IMR-90 (cell line): ENCODE measurements at regions not wholly inside any gene's neighbourhood (a gene's known extent, or its start where the extent isn't known, plus 50 kb on each side); places are given as distances from the start of the nearest gene placed in this dataset.

Source experiments
- ATAC-seq: fragments of 200-7000 bp; cut with Tn5 transposase; 2 replicates; pipeline ENCODE4 v1.9.1; 2020; ENCODE audit warnings: low read depth, mild to moderate bottlenecking, moderate library complexity
- BruUV-seq: library from RNA; stranded (reverse); fragments of 400-500 nt; replicated peaks from 2 replicates; lab custom pipeline; 2021; lab: Mats Ljungman, UMichigan
- CTCF ChIA-PET: fragments of 300-600 bp; formaldehyde crosslinking; extraction: SDS; loops from one replicate; lab custom pipeline; 2021; ENCODE audit warnings: antibody characterized with exemption; lab: Yijun Ruan, JAX
- POLR2A ChIA-PET: fragments of 300-600 bp; sonication (Branson Sonifier 250); formaldehyde crosslinking; loops from one replicate; lab custom pipeline; 2022; ENCODE audit warnings: antibody characterized with exemption; ENCODE audit not compliant: unreplicated experiment; lab: Charles Lee
- DNase-seq: peaks from one replicate; pipeline ENCODE4 v3.0.0; 2013
- H2AFZ ChIP-seq: replicated peaks from 2 replicates; pipeline ENCODE3; 2013; ENCODE audit warnings: low read length, mild to moderate bottlenecking; ENCODE audit not compliant: poor library complexity
- H2AK5ac ChIP-seq: 2 replicates; pipeline ENCODE4 v1.6.1; 2013; ENCODE audit warnings: low read depth, low read length, inconsistent platforms
- H2AK9ac ChIP-seq: replicated peaks from 2 replicates; pipeline ENCODE3; 2013; ENCODE audit warnings: mild to moderate bottlenecking, low read depth, low read length, moderate library complexity; ENCODE audit not compliant: poor library complexity
- H2BK120ac ChIP-seq: 2 replicates; pipeline ENCODE4 v1.6.1; 2013; ENCODE audit warnings: low read depth, low read length, inconsistent platforms
- H2BK15ac ChIP-seq: 3 replicates; pipeline ENCODE4 v1.6.1; 2013; ENCODE audit warnings: low read depth, low read length, inconsistent platforms
- H2BK20ac ChIP-seq: 2 replicates; pipeline ENCODE4 v1.6.1; 2013; ENCODE audit warnings: low read depth, mild to moderate bottlenecking, inconsistent platforms, low read length, moderate library complexity
- H2BK5ac ChIP-seq: 2 replicates; pipeline ENCODE4 v1.6.1; 2013; ENCODE audit warnings: mild to moderate bottlenecking, low read depth, low read length, inconsistent platforms; ENCODE audit not compliant: poor library complexity, severe bottlenecking
- H3K14ac ChIP-seq: replicated peaks from 2 replicates; pipeline ENCODE4 v1.6.1; 2013; ENCODE audit warnings: low read depth, low read length, inconsistent platforms
- H3K18ac ChIP-seq: 2 replicates; pipeline ENCODE4 v1.6.1; 2013; ENCODE audit warnings: low read depth, low read length, control low read depth
- H3K23ac ChIP-seq: 2 replicates; pipeline ENCODE4 v1.6.1; 2013; ENCODE audit warnings: low read depth, low read length, inconsistent platforms
- H3K27ac ChIP-seq: 2 replicates; pipeline ENCODE4 v1.5.1; 2013; ENCODE audit warnings: mild to moderate bottlenecking, control low read depth, low read length; ENCODE audit not compliant: insufficient read depth
- H3K27me3 ChIP-seq: 2 replicates; pipeline ENCODE4 v1.6.1; 2013; ENCODE audit warnings: low read length; ENCODE audit not compliant: control insufficient read depth, insufficient read depth
- H3K36me3 ChIP-seq: 2 replicates; pipeline ENCODE4 v1.6.1; 2013; ENCODE audit warnings: low read length, mixed read lengths; ENCODE audit not compliant: control insufficient read depth, insufficient read depth
- H3K4ac ChIP-seq: 2 replicates; pipeline ENCODE4 v1.6.1; 2013; ENCODE audit warnings: low read depth, low read length, inconsistent platforms
- H3K4me1 ChIP-seq: 2 replicates; pipeline ENCODE4 v1.6.1; 2013; ENCODE audit warnings: low read length, mixed read lengths; ENCODE audit not compliant: control insufficient read depth, insufficient read depth
- H3K4me2 ChIP-seq: 2 replicates; pipeline ENCODE4 v1.6.1; 2013; ENCODE audit warnings: low read depth, mild to moderate bottlenecking, control low read depth, low read length, moderate library complexity
- H3K4me3 ChIP-seq: 2 replicates; pipeline ENCODE4 v1.5.1; 2013; ENCODE audit warnings: low read depth, mild to moderate bottlenecking, control low read depth, low read length, moderate library complexity; ENCODE audit not compliant: insufficient read depth
- H3K56ac ChIP-seq: 2 replicates; pipeline ENCODE4 v1.6.1; 2013; ENCODE audit warnings: low read length, inconsistent platforms; ENCODE audit not compliant: insufficient read depth; ENCODE audit errors: extremely low read depth
- H3K79me1 ChIP-seq, 2 experiments: 2 replicates each; pipeline ENCODE4 v1.6.1; 2013; ENCODE audit warnings: low read length in 2 of 2, inconsistent platforms in 1 of 2, low read depth in 1 of 2
- H3K9ac ChIP-seq: 2 replicates; pipeline ENCODE4 v1.6.1; 2013; ENCODE audit warnings: low read depth, low read length, control low read depth
- H3K9me1 ChIP-seq: 2 replicates; pipeline ENCODE4 v1.6.1; 2013; ENCODE audit warnings: low read length, inconsistent platforms; ENCODE audit not compliant: insufficient read depth
- H3K9me3 ChIP-seq: 2 replicates; pipeline ENCODE4 v1.6.1; 2013; ENCODE audit warnings: low read length; ENCODE audit not compliant: control insufficient read depth, insufficient read depth
- H4K20me1 ChIP-seq: 2 replicates; pipeline ENCODE4 v1.6.1; 2013; ENCODE audit warnings: low read length, inconsistent platforms; ENCODE audit not compliant: insufficient read depth
- H4K5ac ChIP-seq: 2 replicates; pipeline ENCODE4 v1.6.1; 2013; ENCODE audit warnings: mild to moderate bottlenecking, low read depth, low read length, control low read depth
- H4K8ac ChIP-seq, 2 experiments: 2 replicates each; pipeline ENCODE4 v1.6.1; 2013; ENCODE audit warnings: low read depth in 2 of 2, low read length in 2 of 2, control low read depth in 1 of 2, inconsistent platforms in 1 of 2
- H4K91ac ChIP-seq: 2 replicates; pipeline ENCODE4 v1.6.1; 2013; ENCODE audit warnings: low read depth, low read length, inconsistent platforms; ENCODE audit not compliant: insufficient read depth
- CEBPB ChIP-seq: IDR thresholded peaks from 2 replicates; pipeline ENCODE4 v1.6.1; 2012; ENCODE audit warnings: low read depth, low read length, improper control_type of control experiment
- POLR2A ChIP-seq: IDR thresholded peaks from 2 replicates; pipeline ENCODE4 v1.6.1; 2012; ENCODE audit warnings: mild to moderate bottlenecking, low read depth, low read length
- RAD21 ChIP-seq: IDR thresholded peaks from 2 replicates; pipeline ENCODE4 v1.6.1; 2012; ENCODE audit warnings: low read length, improper control_type of control experiment
- RCOR1 ChIP-seq: IDR thresholded peaks from 2 replicates; pipeline ENCODE4 v1.6.1; 2012; ENCODE audit warnings: mild to moderate bottlenecking, low read length, improper control_type of control experiment; ENCODE audit not compliant: insufficient replicate concordance
- WGBS, 2 experiments: methylation state at CpG; one replicate each; pipeline versions ENCODE4 v1.1.5 to v1.1.7; 2013; ENCODE audit warnings: missing lambda C conversion rate in 2 of 2; ENCODE audit not compliant: insufficient read length in 1 of 2; ENCODE audit errors: extremely low coverage in 2 of 2; 5-methylcytosine and 5-hydroxymethylcytosine counted together
- dilution Hi-C: fragments of 300-500 bp; cut with HindIII; formaldehyde crosslinking; loops from one replicate; pipeline ENCODE4 v1.14.3; 2018; ENCODE audit warnings: low sequenced_read_pairs; ENCODE audit not compliant: unreplicated experiment
- in situ Hi-C: fragments of 300-500 bp; cut with MboI; formaldehyde crosslinking; loops from 3 replicates; pipeline ENCODE4 v1.14.3; 2019; ENCODE audit warnings: low sequenced_read_pairs, inconsistent platforms, mixed read lengths
- intact Hi-C: fragments of 100-400 bp; cut with micrococcal nuclease; formaldehyde crosslinking; loops from 2 replicates; pipeline ENCODE4 v1.10.0; 2022

GRCh38 chr1:38677756-38678155 is 181.8 kb downstream of the RRAGC start:
- no peak overlapping the region for H4K91ac ChIP-seq
- no peak overlapping the region for H3K23ac ChIP-seq
- ChIA-PET POLR2A (no interaction called here), CTCF (no interaction called here)
- dilution Hi-C loops (no loop called here), in situ Hi-C loops (no loop called here), intact Hi-C loops (no loop called here)
- TF ChIP-seq RAD21 (no peak), POLR2A (no peak), CEBPB (no peak), RCOR1 (no peak)
- no peaks in the 10 kb centered on the region for H3K9me1 ChIP-seq
- 33% methylated on average over 2 of the region's 2 CpGs; no CpG with 5 or more reads in 1 of the 2 experiments for WGBS, 2 experiments
- BruUV-seq, result no TSS peak
- no peak overlapping the region for H3K56ac ChIP-seq
- no peaks in the 10 kb centered on the region for H3K27me3 ChIP-seq
- no peaks in the 10 kb centered on the region for H3K79me1 ChIP-seq
- ATAC-seq (no peak), DNase-seq (no peak)
- H4K8ac ChIP-seq, result no peak overlapping the region
- H2BK120ac ChIP-seq, result no peak overlapping the region
- H3K36me3 ChIP-seq, result no peaks in the 10 kb centered on the region
- no peak overlapping the region for H2BK20ac ChIP-seq
- H4K20me1 ChIP-seq, result no peaks in the 10 kb centered on the region
- H2BK5ac ChIP-seq, result no peak overlapping the region
- no peak overlapping the region for H3K27ac ChIP-seq
- H3K4ac ChIP-seq, result no peak overlapping the region
- H2AK9ac ChIP-seq, result no peak overlapping the region
- no peak overlapping the region for H3K9ac ChIP-seq
- no peak overlapping the region for H2AK5ac ChIP-seq
- no peak overlapping the region for H3K14ac ChIP-seq
- no peaks in the 10 kb centered on the region for H3K4me1 ChIP-seq
- H2BK15ac ChIP-seq, result no peak overlapping the region
- H4K5ac ChIP-seq, result no peak overlapping the region
- no peak overlapping the region for H3K4me3 ChIP-seq
- no peaks in the 10 kb centered on the region for H3K9me3 ChIP-seq
- no peak overlapping the region for H2AFZ ChIP-seq
- no peak overlapping the region for H3K4me2 ChIP-seq
- H3K18ac ChIP-seq, result no peak overlapping the region
